GDM1 (cell line): ENCODE measurements at regions not wholly inside any gene's neighbourhood (a gene's known extent, or its start where the extent isn't known, plus 50 kb on each side); places are given as distances from the start of the nearest gene placed in this dataset.
"Not testable (repeated sequence)": the region's sequence is repeated elsewhere in the genome, so short reads cannot be mapped to it uniquely, and the experiment has no call there.

Source experiments
- DNase-seq: peaks from one replicate; lab custom pipeline; 2025; lab: John Stamatoyannopoulos, UW

GRCh38 chr2:199131876-199132275, 325.9 kb downstream of the SATB2 start:
- DNase-seq, result no peak

- DNase-seq, result no peak
Measured at GRCh38 chr2:199131136-199131655, 326.5 kb downstream of the SATB2 start.

- DNase-seq, result no peak
Measured at GRCh38 chr2:199130501-199130900, 327.2 kb downstream of the SATB2 start.

DNA sequence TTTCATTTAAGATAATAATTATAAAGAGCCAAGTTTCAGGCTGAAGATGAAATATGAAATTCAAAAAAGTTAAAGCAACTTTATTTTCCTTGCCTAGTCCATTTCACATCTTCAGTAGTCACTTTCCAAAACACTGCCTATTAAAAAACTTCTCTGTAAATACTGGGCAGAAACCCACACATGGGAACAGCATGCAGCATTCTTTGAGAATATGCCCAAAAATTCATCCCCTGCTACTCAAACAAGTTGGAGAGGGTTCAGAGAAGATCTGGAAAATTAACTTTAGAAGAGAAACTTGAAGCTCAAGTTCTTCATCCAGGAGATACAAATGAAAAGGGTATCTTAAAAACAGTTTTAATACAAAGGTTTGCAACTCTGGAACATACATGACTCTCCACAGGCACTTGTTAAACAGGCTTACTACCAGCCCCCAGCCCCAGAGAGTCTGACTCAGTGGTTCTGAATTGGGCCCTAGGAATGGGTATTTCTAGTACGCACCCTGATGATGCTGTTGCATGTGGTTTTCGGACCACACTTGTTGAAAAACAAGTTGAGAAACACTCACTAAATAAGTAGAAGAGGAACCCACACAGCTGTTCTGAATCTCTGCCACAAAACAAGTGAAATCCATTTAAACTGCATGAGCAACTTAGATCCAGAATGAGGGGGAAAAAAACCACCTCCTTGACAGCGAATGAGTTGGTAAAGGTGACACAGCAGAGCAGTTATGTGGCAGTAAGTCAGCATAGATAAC, 329.1 kb downstream of the SATB2 start:
- DNase-seq, result no peak

GRCh38 chr2:199119796-199120195, 337.9 kb downstream of the SATB2 start:
- no peak for DNase-seq

- DNase-seq, result no peak
Measured at GRCh38 chr2:199118673-199119112, 339.0 kb downstream of the SATB2 start.

DNA sequence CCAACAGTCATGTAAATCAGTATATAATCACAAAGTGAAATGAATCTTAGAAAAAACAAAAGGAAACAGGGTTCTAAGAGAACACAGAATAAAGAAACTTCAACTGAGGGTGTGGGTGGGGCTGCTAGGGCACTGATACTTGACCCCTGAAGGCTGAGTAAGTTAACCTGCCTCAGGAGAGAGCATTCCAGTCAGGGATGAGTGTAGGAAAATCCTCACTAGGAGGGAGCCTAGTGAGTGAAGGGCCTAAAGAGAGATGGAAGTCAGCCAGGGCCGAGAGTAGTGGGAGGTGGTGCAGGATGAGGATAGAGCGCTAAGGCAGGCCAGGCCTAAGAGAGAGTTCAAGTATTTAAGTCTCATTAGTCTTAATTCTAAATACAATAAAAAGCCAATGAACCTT, 342.6 kb downstream of the SATB2 start:
- no peak for DNase-seq

DNA sequence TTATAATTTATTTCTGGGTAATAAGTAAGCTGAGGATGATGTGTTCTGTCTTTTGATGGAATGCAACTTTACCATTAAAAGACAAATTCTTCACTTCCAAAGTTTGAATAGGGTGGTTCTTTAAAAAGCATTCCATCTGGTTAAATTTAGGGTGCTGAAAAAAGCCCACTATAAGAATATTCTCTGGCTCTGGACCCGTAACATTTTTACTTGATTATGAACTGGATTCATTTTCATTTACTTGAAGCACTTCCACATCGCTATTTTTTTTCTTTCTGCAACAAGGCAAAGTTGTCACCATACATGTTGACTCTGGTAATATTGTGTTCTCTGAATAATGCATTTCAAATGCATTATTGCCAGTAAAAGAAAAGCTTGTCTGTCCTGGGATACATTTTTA, 344.6 kb downstream of the SATB2 start:
- no peak for DNase-seq

DNA sequence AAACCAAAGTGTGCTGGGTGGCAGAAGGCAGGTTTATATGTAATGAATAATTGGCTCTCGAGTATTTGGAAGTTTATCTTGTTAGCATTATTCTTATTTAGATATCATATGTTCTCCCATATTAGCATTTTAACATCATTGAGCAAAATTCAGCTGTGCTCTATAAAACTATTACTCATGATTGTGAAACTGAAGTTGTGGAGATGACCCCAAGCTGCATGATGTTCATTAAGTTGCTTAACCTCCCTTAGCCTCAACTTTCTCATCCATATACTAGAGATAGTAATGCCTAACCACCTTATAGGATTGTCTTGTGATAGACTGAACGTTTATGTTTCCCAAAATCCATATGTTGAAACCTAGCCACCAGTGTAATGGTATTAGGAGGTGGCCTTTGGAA, 346.3 kb downstream of the SATB2 start:
- no peak for DNase-seq

DNA sequence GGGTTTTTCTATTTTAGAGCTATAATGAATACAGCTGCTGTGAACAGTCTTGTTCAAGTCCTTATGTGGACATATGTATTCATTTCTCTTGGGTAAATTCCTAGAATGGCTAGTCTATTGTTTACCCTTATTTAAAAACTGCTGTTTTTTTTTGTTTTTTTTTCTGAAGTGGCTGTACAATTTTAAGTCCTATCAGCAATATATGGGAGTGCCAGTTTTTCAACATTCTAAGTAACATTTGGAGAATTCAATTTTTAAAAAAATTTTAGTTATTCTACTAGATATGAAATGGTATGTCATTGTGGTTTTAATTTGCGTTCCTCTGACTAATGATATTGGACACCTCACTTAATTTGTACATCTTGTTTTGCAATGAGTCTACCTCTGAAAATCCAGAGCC, 349.7 kb downstream of the SATB2 start:
- no peak for DNase-seq

- no peak for DNase-seq
Measured at GRCh38 chr2:199105826-199106225, 351.9 kb downstream of the SATB2 start.

GRCh38 chr2:199101487-199101886, 356.3 kb downstream of the SATB2 start:
- DNase-seq, result no peak

- no peak for DNase-seq
Measured at GRCh38 chr2:199100326-199101110, 357.2 kb downstream of the SATB2 start.

- DNase-seq, result no peak
Measured at GRCh38 chr2:199092419-199092818, 365.3 kb downstream of the SATB2 start.

DNA sequence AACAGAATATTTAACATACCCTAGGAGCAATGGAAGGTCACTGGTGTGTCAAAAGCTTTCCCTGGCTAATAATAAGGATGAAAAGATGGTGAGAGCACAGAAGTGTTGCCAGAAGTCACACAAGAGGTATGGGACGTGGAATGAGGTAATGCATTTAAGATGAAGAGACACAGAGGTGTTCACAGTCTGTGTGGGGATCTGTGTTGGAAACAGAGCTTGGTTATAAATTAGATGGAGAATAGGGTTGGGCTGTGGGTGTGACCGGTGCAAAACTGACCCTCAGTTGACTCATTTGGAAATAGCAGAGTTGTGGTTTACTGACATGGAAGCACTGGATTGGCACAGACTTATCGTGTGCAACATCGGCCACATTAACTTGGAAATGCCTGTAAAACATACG, 372.5 kb downstream of the SATB2 start:
- no peak for DNase-seq

DNA sequence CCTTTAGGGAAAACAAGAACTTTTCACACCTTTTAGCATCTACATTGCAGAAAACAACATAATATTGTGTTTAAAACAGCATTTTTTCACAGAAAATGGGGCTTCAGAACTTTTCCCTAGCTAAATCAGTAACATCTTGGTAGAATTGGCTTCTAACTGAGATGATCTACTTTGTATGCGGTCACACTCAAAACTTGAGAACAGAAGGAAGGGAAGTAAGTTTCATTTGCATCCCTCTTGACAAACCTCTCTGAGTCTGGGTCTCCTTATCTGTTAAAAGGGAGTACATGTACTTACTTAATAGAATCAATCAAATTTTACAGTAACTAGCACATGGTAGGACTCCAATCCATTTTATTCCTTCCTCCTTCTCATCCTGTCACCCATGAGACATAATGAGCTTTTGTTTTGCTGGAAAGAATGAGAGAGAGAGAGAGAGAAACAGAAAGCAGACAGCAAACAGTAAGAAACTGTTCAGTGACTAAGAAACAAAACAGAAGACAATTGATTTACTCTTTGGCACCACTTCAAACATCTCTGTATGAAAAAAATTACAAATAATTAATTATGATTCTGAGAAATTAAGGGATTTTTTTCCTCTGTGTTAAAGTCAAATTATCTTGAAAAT, 387.3 kb downstream of the SATB2 start:
- no peak for DNase-seq

GRCh38 chr2:199064201-199064600, 393.5 kb downstream of the SATB2 start:
- DNase-seq, result no peak

- DNase-seq, result no peak
Measured at GRCh38 chr2:199057936-199058335, 399.8 kb downstream of the SATB2 start.

DNA sequence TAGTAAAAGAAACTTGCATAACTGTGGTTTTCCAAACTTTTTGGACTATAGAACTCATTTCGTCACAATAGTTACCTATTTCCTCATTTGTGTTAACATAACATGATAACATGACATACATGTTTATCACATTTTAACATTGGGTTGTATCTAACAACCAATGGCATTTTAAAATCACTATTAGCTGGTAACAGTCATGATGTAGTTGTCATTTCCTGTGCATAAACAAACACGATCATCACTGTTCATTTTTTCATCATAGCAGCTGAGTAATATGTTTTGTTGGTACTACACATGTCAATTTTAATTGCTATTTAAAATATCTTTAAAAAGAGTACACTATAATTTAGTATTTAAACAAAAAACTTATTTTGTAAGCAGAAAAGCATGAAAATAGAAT, 402.4 kb downstream of the SATB2 start:
- no peak for DNase-seq

GRCh38 chr2:199042660-199043379, 414.9 kb downstream of the SATB2 start:
- DNase-seq, result no peak

DNA sequence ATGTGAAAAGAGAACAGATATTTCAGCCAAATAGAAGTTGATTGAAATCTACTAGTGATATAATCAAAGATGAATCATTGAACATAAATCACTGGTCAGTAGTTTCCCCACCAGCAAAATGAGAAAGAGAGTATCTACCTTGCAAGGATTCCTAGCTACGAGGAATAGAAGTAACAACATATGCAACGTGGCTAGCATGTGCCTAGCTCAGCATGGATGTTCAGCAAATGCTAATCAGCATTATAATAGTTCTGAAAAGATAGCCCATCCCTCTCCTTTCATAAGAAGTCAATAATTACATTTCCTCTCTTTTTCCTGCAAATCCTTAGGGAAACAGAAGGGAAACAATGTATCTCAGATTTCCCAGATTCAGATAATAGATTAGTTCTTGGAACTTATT, 417.2 kb downstream of the SATB2 start:
- DNase-seq, result no peak

DNA sequence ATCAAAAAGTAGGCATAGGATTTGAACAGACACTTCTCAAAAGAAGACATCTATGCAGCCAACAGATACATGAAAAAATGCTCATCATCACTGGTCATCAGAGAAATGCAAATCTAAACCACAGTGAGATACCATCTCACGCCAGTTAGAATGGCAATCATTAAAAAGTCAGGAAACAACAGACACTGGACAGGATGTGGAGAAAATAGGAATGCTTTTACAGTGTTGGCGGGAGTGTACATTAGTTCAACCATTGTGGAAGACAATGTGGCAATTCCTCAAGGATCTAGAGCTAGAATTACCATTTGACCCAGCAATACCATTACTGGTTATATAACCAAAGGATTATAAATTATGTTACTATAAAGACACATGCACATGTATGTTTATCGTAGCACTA, 424.0 kb downstream of the SATB2 start:
- DNase-seq, result not testable (repeated sequence)
